Activated naive CD4-positive, alpha-beta T cell treated with anti-CD3 and anti-CD28 coated beads, Interleukin-2, amount 10 ng/mL, durations not matched to agents 7 days and 5 days (primary cell): ENCODE measurements at regions not wholly inside any gene's neighbourhood (a gene's known extent, or its start where the extent isn't known, plus 50 kb on each side); places are given as distances from the start of the nearest gene placed in this dataset.
"Not testable (repeated sequence)": the region's sequence is repeated elsewhere in the genome, so short reads cannot be mapped to it uniquely, and the experiment has no call there.

Experiments
- CTCF ChIA-PET: fragments of 350-600 bp; sonication (Branson Sonifier 250); formaldehyde crosslinking; loops from one replicate; lab custom pipeline; 2021; ENCODE audit warnings: antibody characterized with exemption; lab: Charles Lee
- DNase-seq: peaks from one replicate; pipeline ENCODE4 v3.0.0-alpha.2; 2020
- H3K27ac Mint-ChIP-seq: one replicate; pipeline ENCODE4 v1.8.0; 2021; ENCODE audit warnings: mild to moderate bottlenecking, moderate library complexity, mixed read lengths
- H3K27me3 Mint-ChIP-seq: one replicate; pipeline ENCODE4 v1.8.0; 2021; ENCODE audit warnings: mild to moderate bottlenecking, mixed read lengths
- H3K36me3 Mint-ChIP-seq: one replicate; pipeline ENCODE4 v1.8.0; 2021; ENCODE audit warnings: mixed read lengths
- H3K4me1 Mint-ChIP-seq: one replicate; pipeline ENCODE4 v1.8.0; 2021; ENCODE audit warnings: mixed read lengths
- H3K4me3 Mint-ChIP-seq: one replicate; pipeline ENCODE4 v1.8.0; 2021; ENCODE audit warnings: mild to moderate bottlenecking, moderate library complexity, mixed read lengths
- H3K9me3 Mint-ChIP-seq: one replicate; pipeline ENCODE4 v1.8.0; 2021; ENCODE audit warnings: mixed read lengths

- Mint-ChIP-seq H3K36me3 (no peaks in the 10 kb centered on the region), H3K27me3 (peaks cover 33% of the 10 kb centered on the region), H3K4me3 (no peak overlapping the region), H3K9me3 (no peaks in the 10 kb centered on the region), H3K4me1 (peaks cover 11% of the 10 kb centered on the region), H3K27ac (no peak overlapping the region)
- CTCF ChIA-PET: no interaction called here
- DNase-seq: no peak
These were observed 185.0 kb upstream of the NRXN3 start for GRCh38 chr14:77985211-77985615.

- Mint-ChIP-seq H3K27ac (no peak overlapping the region), H3K36me3 (no peaks in the 10 kb centered on the region), H3K27me3 (peaks cover 22% of the 10 kb centered on the region), H3K9me3 (no peaks in the 10 kb centered on the region), H3K4me3 (no peak overlapping the region), H3K4me1 (peaks cover 4% of the 10 kb centered on the region)
- no peak for DNase-seq
- CTCF ChIA-PET: interaction anchor here (0.7 kb wide), 1 partner anchor 107 kb away, joined by 3 read pairs; no protein-coding TSS in a partner anchor
These were observed 183.4 kb upstream of the NRXN3 start for GRCh38 chr14:77986773-77987172.

- DNase-seq: no peak
- no peaks in the 10 kb centered on the region for H3K36me3 Mint-ChIP-seq
These were observed 181.9 kb upstream of the NRXN3 start for GRCh38 chr14:77988096-77988870.

GRCh38 chr14:77988970-77989369, 181.2 kb upstream of the NRXN3 start:
- no peaks in the 10 kb centered on the region for H3K36me3 Mint-ChIP-seq
- H3K4me1 Mint-ChIP-seq: peaks cover 4% of the 10 kb centered on the region
- H3K4me3 Mint-ChIP-seq: no peak overlapping the region
- DNase-seq: no peak
- CTCF ChIA-PET: interaction anchor here (1.5 kb wide), 1 partner anchor 127 kb away, joined by 3 read pairs; no protein-coding TSS in a partner anchor
- peaks cover 14% of the 10 kb centered on the region for H3K27me3 Mint-ChIP-seq
- H3K9me3 Mint-ChIP-seq: no peaks in the 10 kb centered on the region
- no peak overlapping the region for H3K27ac Mint-ChIP-seq

More at GRCh38 chr14:77988096-77988870, 181.9 kb upstream of the NRXN3 start:
- Mint-ChIP-seq H3K4me3 (no peak overlapping the region), H3K27ac (no peak overlapping the region), H3K4me1 (peaks cover 4% of the 10 kb centered on the region), H3K27me3 (peaks cover 14% of the 10 kb centered on the region), H3K9me3 (no peaks in the 10 kb centered on the region)
- CTCF ChIA-PET: interaction anchor here (1.5 kb wide), 1 partner anchor 127 kb away, joined by 3 read pairs; no protein-coding TSS in a partner anchor

- Mint-ChIP-seq H3K9me3 (peaks cover 2% of the 10 kb centered on the region), H3K4me1 (peaks cover 4% of the 10 kb centered on the region), H3K36me3 (no peaks in the 10 kb centered on the region), H3K27me3 (peaks cover 10% of the 10 kb centered on the region), H3K27ac (no peak overlapping the region), H3K4me3 (no peak overlapping the region)
- CTCF ChIA-PET: interaction anchor here (1.5 kb wide), 1 partner anchor 128 kb away, joined by 3 read pairs; no protein-coding TSS in a partner anchor
- no peak for DNase-seq
These were observed 180.7 kb upstream of the NRXN3 start for GRCh38 chr14:77989441-77989991.

- no peaks in the 10 kb centered on the region for H3K4me1 Mint-ChIP-seq
- no peaks in the 10 kb centered on the region for H3K36me3 Mint-ChIP-seq
- H3K27ac Mint-ChIP-seq: peak overlapping the region; percentile 19
- peaks cover 7% of the 10 kb centered on the region for H3K27me3 Mint-ChIP-seq
- peaks cover 2% of the 10 kb centered on the region for H3K9me3 Mint-ChIP-seq
- no peak overlapping the region for H3K4me3 Mint-ChIP-seq
- no peak for DNase-seq
- CTCF ChIA-PET: interaction anchor here (0.9 kb wide), 1 partner anchor 129 kb away, joined by 3 read pairs; no protein-coding TSS in a partner anchor
These were observed 179.8 kb upstream of the NRXN3 start for GRCh38 chr14:77990337-77990736.

GRCh38 chr14:77991128-77991772, 178.9 kb upstream of the NRXN3 start:
- peaks cover 4% of the 10 kb centered on the region for H3K27me3 Mint-ChIP-seq
- H3K9me3 Mint-ChIP-seq: peaks cover 2% of the 10 kb centered on the region
- no peaks in the 10 kb centered on the region for H3K36me3 Mint-ChIP-seq
- no peaks in the 10 kb centered on the region for H3K4me1 Mint-ChIP-seq
- H3K27ac Mint-ChIP-seq: no peak overlapping the region
- DNase-seq: peak; percentile 24
- no peak overlapping the region for H3K4me3 Mint-ChIP-seq
- CTCF ChIA-PET: interaction anchor here (0.9 to 1.6 kb wide), 2 partner anchors 128 to 130 kb away, joined by 3 to 5 read pairs; no protein-coding TSS in a partner anchor

GRCh38 chr14:78005325-78005724, 164.8 kb upstream of the NRXN3 start:
- Mint-ChIP-seq H3K4me3 (no peak overlapping the region), H3K36me3 (no peaks in the 10 kb centered on the region), H3K27ac (no peak overlapping the region), H3K4me1 (no peaks in the 10 kb centered on the region), H3K27me3 (no peaks in the 10 kb centered on the region), H3K9me3 (peaks cover 10% of the 10 kb centered on the region)
- CTCF ChIA-PET: no interaction called here
- no peak for DNase-seq

- CTCF ChIA-PET: no interaction called here
These were observed 163.0 kb upstream of the NRXN3 start for GRCh38 chr14:78007160-78007559.

GRCh38 chr14:78010688-78011087, 159.5 kb upstream of the NRXN3 start:
- no peak for DNase-seq
- CTCF ChIA-PET: no interaction called here

More at GRCh38 chr14:78007160-78007559, 163.0 kb upstream of the NRXN3 start:
- no peak for DNase-seq
- Mint-ChIP-seq H3K36me3 (no peaks in the 10 kb centered on the region), H3K4me1 (no peaks in the 10 kb centered on the region), H3K27me3 (no peaks in the 10 kb centered on the region), H3K27ac (no peak overlapping the region), H3K9me3 (peaks cover 6% of the 10 kb centered on the region), H3K4me3 (no peak overlapping the region)

GRCh38 chr14:78013911-78014310, 156.3 kb upstream of the NRXN3 start:
- H3K4me3 Mint-ChIP-seq, H3K36me3 Mint-ChIP-seq, CTCF ChIA-PET, H3K27ac Mint-ChIP-seq, H3K4me1 Mint-ChIP-seq, DNase-seq, H3K27me3 Mint-ChIP-seq, H3K9me3 Mint-ChIP-seq: not testable (repeated sequence)

More at GRCh38 chr14:78010688-78011087, 159.5 kb upstream of the NRXN3 start:
- Mint-ChIP-seq H3K4me1 (no peaks in the 10 kb centered on the region), H3K27me3 (no peaks in the 10 kb centered on the region), H3K27ac (no peak overlapping the region), H3K9me3 (peaks cover 2% of the 10 kb centered on the region), H3K4me3 (no peak overlapping the region), H3K36me3 (no peaks in the 10 kb centered on the region)

GRCh38 chr14:78016532-78016931, 153.6 kb upstream of the NRXN3 start:
- no peak overlapping the region for H3K4me3 Mint-ChIP-seq
- no peak overlapping the region for H3K27ac Mint-ChIP-seq
- H3K4me1 Mint-ChIP-seq: no peaks in the 10 kb centered on the region
- CTCF ChIA-PET: no interaction called here
- no peaks in the 10 kb centered on the region for H3K9me3 Mint-ChIP-seq
- no peak for DNase-seq
- H3K27me3 Mint-ChIP-seq: no peaks in the 10 kb centered on the region
- H3K36me3 Mint-ChIP-seq: no peaks in the 10 kb centered on the region

GRCh38 chr14:78018283-78018682, 151.9 kb upstream of the NRXN3 start:
- H3K27me3 Mint-ChIP-seq: no peaks in the 10 kb centered on the region
- no peak overlapping the region for H3K27ac Mint-ChIP-seq
- H3K9me3 Mint-ChIP-seq: no peaks in the 10 kb centered on the region
- CTCF ChIA-PET: no interaction called here
- no peak overlapping the region for H3K4me3 Mint-ChIP-seq
- no peak for DNase-seq
- H3K4me1 Mint-ChIP-seq: no peaks in the 10 kb centered on the region
- no peaks in the 10 kb centered on the region for H3K36me3 Mint-ChIP-seq

- CTCF ChIA-PET: interaction anchor here (0.5 to 1.5 kb wide), 3 partner anchors 51 to 573 kb away, joined by 3 to 8 read pairs (median 4); no protein-coding TSS in a partner anchor
- Mint-ChIP-seq H3K36me3 (no peaks in the 10 kb centered on the region), H3K4me3 (no peak overlapping the region), H3K27me3 (peaks cover 3% of the 10 kb centered on the region), H3K9me3 (no peaks in the 10 kb centered on the region), H3K4me1 (no peaks in the 10 kb centered on the region), H3K27ac (no peak overlapping the region)
- peak; percentile 75 for DNase-seq
These were observed 148.1 kb upstream of the NRXN3 start for GRCh38 chr14:78022059-78022458.
